ENCODE measurements at regions not wholly inside any gene's neighbourhood (a gene's known extent, or its start where the extent isn't known, plus 50 kb on each side); places are given as distances from the start of the nearest gene placed in this dataset.
"Not testable (repeated sequence)": the region's sequence is repeated elsewhere in the genome, so short reads cannot be mapped to it uniquely, and the experiment has no call there.

- no peak for DNase-seq
Observed at GRCh38 chr13:87333599-87333998, 337.6 kb upstream of the SLITRK5 start.

DNA sequence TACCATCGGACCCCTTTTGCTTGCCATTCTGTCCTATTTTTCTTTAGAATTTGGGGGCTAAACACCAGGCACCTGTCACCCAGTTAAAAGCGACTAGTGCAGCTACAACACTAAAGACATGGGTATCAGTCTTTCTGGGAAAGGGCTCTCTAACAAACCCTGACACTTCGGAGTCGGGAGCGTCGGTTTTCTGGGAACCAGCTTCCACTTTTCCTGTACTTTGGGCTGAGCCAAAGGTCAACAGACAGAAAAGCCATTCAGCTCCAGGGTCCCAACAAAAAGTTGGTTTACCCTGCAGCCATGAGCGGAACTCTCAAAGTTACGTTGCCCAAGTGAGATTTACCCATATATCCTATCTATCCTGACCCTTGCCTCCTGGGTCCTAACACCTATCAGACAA, 337.0 kb upstream of the SLITRK5 start:
- DNase-seq: no peak

GRCh38 chr13:87336346-87336889, 334.8 kb upstream of the SLITRK5 start:
- DNase-seq: not testable (repeated sequence)

DNA sequence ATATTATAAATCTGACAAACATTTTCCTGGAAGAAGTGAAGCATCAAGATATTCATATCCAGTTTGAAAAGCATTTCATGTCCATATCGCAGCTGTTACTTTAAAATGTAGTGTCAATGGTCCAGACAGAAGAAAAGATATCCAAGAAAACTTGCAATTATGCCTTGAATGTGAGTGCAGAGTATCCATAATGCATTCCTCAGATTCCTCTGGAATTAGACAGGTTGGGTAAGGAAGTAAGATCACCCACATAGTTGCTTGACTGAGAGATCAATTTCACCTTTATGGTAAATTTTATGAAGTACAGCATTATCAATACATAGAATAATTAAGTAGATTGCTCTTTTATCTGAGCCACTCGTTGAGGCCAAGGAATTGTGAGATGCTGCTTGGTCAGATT, 327.0 kb upstream of the SLITRK5 start:
- DNase-seq: no peak

- no peak for DNase-seq
Observed at GRCh38 chr13:87355451-87355850, 315.7 kb upstream of the SLITRK5 start.

DNA sequence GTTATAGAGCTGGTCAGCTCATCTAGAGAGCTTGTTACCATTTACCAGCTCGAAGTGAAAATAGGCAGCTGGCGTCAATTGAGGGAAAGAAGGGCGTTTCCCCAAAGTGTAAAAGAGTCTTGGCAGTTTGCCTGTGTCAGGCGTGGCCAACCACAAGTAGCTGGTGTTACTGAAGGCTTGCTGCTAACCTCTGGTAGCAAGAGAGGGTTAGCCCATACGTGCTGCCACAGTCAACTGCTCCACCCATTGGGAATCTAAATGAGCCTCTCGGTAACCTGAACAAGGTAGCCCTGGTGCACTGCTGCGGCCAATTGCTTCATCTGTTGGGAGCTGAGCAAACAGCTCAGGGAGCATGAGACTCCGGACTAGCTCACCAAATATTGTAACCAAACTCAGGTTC, 314.9 kb upstream of the SLITRK5 start:
- DNase-seq: no peak

- DNase-seq: no peak
Observed at GRCh38 chr13:87358319-87358718, 312.9 kb upstream of the SLITRK5 start.

- DNase-seq: no peak
Observed at GRCh38 chr13:87361216-87361615, 310.0 kb upstream of the SLITRK5 start.

DNA sequence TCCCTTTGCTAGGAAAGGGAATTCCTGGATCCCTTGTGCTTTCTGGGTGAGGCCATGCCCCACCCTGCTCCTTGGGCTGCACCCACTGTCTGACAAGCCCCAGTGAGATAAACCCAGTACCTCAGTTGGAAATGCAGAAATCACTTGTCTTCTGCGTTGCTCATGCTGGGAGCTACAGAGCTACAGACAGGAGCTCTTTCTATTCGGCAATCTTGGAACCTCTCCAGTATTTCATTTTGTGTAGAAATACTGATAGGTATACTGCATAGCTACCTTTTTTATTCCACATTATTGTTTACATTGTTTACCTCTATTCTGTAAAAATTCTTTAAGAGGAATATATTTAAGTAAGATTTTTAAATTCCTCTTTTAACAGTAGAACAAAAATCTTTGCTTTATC, 302.5 kb upstream of the SLITRK5 start:
- DNase-seq: no peak

GRCh38 chr13:87376081-87376480, 295.1 kb upstream of the SLITRK5 start:
- DNase-seq: no peak

GRCh38 chr13:87384099-87384498, 287.1 kb upstream of the SLITRK5 start:
- DNase-seq: no peak

GRCh38 chr13:87393358-87393757, 277.8 kb upstream of the SLITRK5 start:
- no peak for DNase-seq

GRCh38 chr13:87398047-87398446, 273.1 kb upstream of the SLITRK5 start:
- DNase-seq: no peak

DNA sequence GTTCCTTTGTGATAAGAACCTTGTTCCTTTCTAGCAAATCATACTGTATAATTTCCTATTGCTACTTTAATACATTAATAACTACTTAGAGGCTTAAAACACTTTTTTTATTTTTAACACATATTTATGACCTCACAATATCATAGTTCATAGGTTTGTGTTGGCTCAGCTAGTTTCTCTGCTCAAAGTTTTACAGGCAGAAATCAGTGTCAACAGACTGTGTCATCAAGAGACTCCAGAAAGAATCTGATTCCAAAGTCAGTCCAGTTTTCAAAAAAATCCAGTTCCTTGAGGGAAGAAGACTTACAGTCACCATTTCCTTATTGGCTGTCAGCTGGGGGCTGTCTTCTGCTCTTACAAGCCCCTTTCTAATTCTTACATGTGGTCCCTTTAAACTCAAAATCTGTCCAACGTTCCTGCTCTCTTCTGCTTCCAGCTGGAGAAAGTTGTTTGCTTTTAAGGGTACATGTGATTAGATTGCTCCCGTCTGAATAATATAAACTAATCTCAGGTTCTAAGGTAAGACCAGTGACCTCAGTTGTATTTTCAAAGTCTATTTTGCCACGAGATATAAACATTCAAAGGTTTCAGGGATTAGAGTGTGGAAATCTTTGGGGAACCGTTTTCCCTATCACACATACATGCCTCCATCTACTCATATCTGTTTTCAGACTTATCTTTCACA, 267.3 kb upstream of the SLITRK5 start:
- DNase-seq: no peak

DNA sequence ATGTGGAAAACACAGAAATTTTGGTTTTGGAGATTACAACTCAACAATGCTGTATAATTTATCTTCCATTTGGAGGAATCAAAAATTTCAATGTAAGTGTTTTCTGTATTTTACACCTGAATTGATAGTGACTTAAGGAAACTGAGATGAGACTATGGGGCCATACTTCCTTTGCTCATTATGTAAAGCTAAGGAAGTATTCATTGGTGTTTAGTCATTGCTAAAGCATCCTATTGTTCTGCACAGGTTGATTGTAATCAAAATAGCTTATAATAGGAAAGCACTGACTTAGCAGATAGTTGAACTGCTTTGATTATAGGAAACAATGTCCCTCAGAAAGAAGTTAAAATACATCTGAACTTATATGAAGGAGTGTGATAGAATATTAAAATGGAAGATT, 244.4 kb upstream of the SLITRK5 start:
- no peak for DNase-seq

- DNase-seq: no peak
Observed at GRCh38 chr13:87444135-87444534, 227.0 kb upstream of the SLITRK5 start.

GRCh38 chr13:87452281-87452680, 218.9 kb upstream of the SLITRK5 start:
- DNase-seq: no peak

GRCh38 chr13:87453244-87453643, 217.9 kb upstream of the SLITRK5 start:
- DNase-seq: no peak

- no peak for DNase-seq
Observed at GRCh38 chr13:87459419-87459818, 211.8 kb upstream of the SLITRK5 start.

DNA sequence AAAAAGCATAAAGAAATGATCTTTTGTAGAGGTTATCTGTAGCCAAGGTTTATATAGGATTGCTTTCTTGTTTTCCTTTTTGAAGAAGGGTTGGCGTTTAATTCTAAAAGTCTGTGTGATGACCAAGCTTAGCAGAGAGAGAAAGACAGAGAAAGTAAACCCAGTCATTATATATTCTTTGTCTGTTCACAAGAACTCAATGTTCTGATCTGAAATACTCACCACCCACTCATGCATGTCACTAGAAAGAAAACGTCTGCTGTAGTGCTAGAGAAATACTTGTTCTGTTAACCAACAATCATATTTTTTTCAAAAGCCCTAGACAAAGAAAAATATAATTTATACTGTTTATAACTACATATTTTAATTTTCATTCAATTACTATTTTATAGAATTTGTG, 173.7 kb upstream of the SLITRK5 start:
- peak in 2 of 58 donors; percentile 3 to 15 for DNase-seq

- DNase-seq: no peak
Observed at GRCh38 chr13:87498681-87499080, 172.5 kb upstream of the SLITRK5 start.

DNA sequence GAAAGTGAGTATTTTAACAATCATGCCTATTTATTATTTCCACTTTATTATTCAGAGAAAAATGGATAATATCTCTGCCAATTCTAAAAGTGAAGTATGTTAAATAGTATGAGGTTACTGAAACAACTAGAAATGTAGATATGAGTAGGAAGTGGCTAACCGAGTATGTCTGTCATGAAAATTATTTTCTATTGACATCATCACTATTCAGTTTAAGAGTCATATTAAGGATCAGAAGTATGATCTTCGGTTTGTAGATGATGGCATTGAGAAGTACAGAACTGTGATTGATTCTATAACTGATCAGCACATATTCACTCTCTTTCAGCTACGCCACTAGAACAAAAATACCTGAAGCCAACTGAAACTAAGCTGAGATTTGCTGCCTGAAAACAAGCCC, 146.4 kb upstream of the SLITRK5 start:
- DNase-seq: no peak

DNA sequence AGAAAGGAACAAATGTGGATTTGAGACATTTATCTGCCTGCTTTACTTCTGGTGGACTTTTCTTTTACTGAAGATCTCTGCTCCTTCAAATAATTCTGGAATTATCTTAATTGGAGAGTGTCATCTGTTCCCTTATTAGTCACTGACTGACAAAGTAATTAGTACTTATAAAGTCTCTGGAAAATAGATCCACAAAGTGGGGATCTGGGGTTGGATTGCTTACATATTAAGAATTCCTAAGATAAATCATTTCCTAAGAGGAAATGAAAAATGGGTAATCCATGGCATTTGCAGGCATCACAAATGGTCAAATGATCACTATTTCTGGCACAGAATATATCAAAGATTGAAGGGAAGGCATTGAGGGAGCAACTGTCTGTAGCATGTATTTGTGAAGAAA, 137.4 kb upstream of the SLITRK5 start:
- DNase-seq: no peak

- no peak for DNase-seq
Observed at GRCh38 chr13:87535911-87536310, 135.3 kb upstream of the SLITRK5 start.

Data from anterior cingulate cortex (tissue), 58 donors.